Kidney glomerular epithelial cell (primary cell): ENCODE measurements at regions not wholly inside any gene's neighbourhood (a gene's known extent, or its start where the extent isn't known, plus 50 kb on each side); places are given as distances from the start of the nearest gene placed in this dataset.

Source experiments
- DNase-seq: peaks from one replicate; lab custom pipeline; 2025; lab: John Stamatoyannopoulos, UW

GRCh38 chr3:115330430-115330829 lies 183.3 kb upstream of the ZBTB20 start:
- peak; percentile 29 for DNase-seq

GRCh38 chr3:115332998-115333397 lies 185.9 kb upstream of the ZBTB20 start:
- DNase-seq = no peak

- DNase-seq = no peak
These were observed 189.7 kb upstream of the ZBTB20 start for GRCh38 chr3:115336836-115337235.

DNA sequence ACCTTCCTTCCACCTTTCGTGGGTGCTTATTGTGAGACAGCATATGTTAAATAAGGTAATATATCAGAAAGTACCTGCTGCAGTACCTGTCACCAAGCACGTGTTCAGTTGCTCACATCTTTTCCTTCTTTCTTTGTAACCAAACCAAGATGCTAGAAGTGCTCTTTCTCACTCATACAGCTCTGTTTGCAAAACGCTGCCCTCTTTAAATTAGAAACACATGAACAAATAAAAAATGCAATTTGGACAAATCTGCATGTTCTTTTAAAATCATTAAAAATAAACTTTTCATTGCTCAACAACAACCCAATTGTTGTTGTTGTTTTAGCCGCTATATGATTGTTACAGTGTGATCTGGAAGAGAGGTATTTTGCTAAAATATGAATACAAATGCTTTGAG lies 193.5 kb upstream of the ZBTB20 start:
- no peak for DNase-seq

DNA sequence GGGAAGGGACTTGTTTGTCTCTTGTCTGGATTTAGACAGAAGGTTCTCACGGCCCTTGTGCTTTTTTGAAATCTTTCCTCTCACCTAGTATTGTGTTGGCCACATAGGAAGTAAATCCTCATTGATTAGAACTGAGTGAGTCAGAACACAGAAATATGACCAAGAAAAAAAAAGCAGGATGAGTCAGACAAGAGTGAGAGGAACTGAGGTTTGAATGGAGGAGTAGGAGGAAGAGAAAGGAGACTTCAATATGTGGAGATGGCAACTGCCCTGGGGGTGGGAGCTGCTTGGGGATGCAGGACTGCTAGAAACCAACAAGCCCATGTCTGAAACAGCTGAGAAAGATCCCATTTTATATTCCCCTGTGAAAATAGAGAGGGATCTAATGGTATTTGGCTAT lies 194.1 kb upstream of the ZBTB20 start:
- peak; percentile 69 for DNase-seq

- DNase-seq = no peak
These were observed 200.6 kb upstream of the ZBTB20 start for GRCh38 chr3:115347737-115348136.

DNA sequence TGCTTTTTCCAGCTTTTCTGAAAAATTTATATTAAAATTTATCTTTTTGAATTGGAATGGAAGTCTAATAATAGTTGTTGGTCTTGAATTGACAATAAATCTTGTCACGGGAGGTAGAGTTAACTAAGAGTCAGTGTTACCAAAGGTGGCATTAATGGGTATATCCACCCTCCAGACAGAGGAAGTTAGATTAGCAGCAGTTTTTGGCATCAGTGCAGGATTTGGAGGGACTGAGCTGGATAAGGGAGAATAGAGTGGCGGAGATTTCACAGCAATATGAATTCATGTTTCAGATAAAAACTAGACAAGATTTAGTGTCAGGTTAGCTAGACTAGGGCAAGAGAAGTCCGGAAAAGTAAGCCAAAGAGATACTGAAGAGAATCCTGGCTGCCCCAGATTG lies 201.3 kb upstream of the ZBTB20 start:
- DNase-seq = no peak

- DNase-seq = no peak
These were observed 202.1 kb upstream of the ZBTB20 start for GRCh38 chr3:115348951-115349745.

- DNase-seq = no peak
These were observed 203.5 kb upstream of the ZBTB20 start for GRCh38 chr3:115350606-115351005.

- DNase-seq = no peak
These were observed 204.1 kb upstream of the ZBTB20 start for GRCh38 chr3:115351193-115351592.

GRCh38 chr3:115354010-115354409 lies 206.9 kb upstream of the ZBTB20 start:
- no peak for DNase-seq

DNA sequence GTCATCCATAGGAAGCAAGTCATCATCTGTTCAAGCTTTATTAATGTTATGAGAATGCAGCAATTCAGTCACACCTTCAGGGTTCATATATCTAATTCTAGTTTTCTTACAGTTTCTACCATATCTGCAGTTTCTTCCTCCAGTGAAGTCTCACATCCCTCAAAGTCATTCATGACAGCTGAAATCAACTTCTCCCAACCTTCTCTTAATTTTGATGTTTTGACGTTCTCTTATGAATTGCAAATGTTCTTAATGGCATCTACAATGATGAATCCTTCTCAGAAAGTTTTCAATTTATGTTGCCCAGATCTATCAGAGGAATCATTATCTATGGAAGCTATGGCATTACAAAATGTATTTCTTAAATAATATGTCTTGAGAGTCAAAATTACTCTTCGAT lies 210.4 kb upstream of the ZBTB20 start:
- DNase-seq = no peak

- DNase-seq = no peak
These were observed 212.4 kb upstream of the ZBTB20 start for GRCh38 chr3:115359536-115359935.

GRCh38 chr3:115361806-115362205 lies 214.7 kb upstream of the ZBTB20 start:
- DNase-seq = no peak

- DNase-seq = peak; percentile 7
These were observed 216.0 kb upstream of the ZBTB20 start for GRCh38 chr3:115363071-115363470.

GRCh38 chr3:115369021-115369420 lies 221.9 kb upstream of the ZBTB20 start:
- no peak for DNase-seq

DNA sequence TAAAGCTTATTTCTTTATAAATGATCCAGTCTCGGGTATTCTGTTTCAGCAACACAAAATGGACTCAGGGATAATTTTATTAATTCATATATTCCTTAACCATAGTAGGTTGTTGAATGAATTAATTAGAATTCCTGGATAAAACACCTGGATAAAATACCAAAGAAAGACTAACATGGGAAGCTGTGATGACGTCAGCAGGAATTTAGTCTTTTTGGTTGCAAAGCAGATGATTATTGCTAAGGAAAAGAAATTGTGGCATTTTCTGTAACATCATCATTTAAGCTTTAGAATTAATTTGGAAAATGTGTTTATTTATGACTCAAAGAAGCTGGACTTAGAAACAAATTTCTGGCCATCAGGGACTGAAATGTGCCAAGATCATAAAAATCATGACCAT lies 228.3 kb upstream of the ZBTB20 start:
- no peak for DNase-seq

- no peak for DNase-seq
These were observed 233.9 kb upstream of the ZBTB20 start for GRCh38 chr3:115380883-115381572.

DNA sequence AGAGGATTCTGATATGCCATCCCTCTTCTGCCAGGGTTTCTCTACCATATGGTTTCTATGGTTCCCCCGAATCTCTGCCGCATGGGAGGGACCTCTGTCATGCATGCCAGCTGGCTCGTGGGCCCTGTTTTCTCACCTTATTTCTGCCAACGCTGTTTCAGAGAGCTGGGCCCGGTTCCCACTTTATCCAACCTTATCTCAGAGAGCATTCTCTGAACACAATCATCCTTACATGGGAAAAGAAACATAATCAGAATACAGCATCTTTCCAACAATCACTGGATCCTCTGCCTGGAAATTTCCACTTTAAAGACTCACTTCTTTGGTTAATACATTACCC lies 234.5 kb upstream of the ZBTB20 start:
- no peak for DNase-seq

- DNase-seq = no peak
These were observed 234.8 kb upstream of the ZBTB20 start for GRCh38 chr3:115381931-115382330.

DNA sequence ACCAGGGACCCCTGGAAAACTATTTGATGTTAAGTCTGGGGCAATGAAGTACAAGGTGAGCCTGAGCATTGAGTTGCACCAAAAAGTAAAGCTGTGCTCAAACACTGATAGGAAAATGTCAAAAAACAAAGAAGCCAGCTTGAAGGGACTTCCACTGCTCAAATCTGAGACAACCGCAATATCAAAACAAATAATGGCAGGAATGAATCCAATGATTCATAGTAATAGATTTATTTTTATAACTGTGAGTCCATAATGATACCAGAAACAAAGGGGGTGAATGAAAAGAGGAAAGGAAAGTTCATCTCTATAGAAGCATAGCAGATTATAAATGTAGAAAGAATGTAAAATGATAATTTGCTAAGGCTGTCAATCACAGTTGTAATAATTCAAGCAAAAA lies 237.3 kb upstream of the ZBTB20 start:
- DNase-seq = no peak

- DNase-seq = no peak
These were observed 237.3 kb upstream of the GAP43 start for GRCh38 chr3:115385774-115386730.

DNA sequence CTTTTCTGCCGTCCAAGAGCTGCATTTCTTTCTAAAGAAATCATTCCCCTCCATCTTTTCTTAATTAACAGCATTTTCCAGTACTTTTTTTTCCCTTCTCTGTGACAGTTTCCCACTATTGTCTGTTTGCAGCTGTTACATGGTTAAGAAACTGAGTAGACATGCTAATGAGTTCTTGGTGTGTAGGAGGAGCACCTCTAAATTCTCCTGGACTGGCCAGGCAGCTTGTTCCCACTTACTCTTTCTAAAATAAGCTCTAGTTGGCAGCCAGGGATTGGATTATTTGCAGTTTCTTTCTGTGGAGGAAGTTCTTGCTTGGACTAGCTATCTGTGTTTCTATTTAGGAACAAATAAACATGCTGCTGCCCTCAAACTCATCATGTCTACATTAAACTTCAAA lies 235.1 kb upstream of the GAP43 start:
- no peak for DNase-seq
